Astrocyte (in vitro differentiated cells and primary cell): ENCODE measurements at regions not wholly inside any gene's neighbourhood (a gene's known extent, or its start where the extent isn't known, plus 50 kb on each side); places are given as distances from the start of the nearest gene placed in this dataset.

Experiments
- CTCF ChIP-seq: IDR thresholded peaks from 2 replicates; pipeline ENCODE4 v1.5.1; 2011; ENCODE audit warnings: low read depth, mild to moderate bottlenecking, inconsistent platforms, low read length, moderate library complexity; ENCODE audit not compliant: insufficient read depth
- EZH2 ChIP-seq: IDR thresholded peaks from 2 replicates; pipeline ENCODE4 v1.6.1; 2012; ENCODE audit warnings: mild to moderate bottlenecking, low read length, inconsistent platforms; ENCODE audit not compliant: insufficient read depth

DNA sequence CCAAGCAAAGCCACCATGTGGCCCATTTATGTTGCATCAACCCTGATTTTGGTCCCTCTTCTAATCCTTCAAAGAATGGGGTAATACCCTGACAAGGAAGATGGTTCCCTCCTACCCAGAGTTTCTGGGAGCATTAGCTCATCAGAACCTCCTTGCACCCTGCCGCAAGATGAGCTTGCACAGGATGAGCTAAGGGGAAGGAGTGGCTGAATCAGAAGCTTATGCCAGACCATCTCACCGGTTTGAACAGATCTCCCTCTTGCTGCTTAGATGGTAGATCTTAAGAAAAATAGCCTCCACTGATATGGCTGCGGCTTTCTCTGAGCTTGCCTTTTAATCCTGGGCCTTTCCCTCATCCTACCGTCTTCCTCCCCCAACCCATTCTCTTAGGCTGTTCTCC is 175.1 kb downstream of the SOX9 start:
- TF ChIP-seq CTCF (no peak), EZH2 (no peak)
